Breast epithelium (tissue), 3 donors: ENCODE measurements at regions not wholly inside any gene's neighbourhood (a gene's known extent, or its start where the extent isn't known, plus 50 kb on each side); places are given as distances from the start of the nearest gene placed in this dataset.

Experiments used
- POLR2A ChIP-seq: fragments of 450-650 bp; IDR thresholded peaks from one replicate; pipeline ENCODE4 v1.6.1; 2016; ENCODE audit warnings: antibody characterized with exemption, mild to moderate bottlenecking, moderate library complexity
- TF ChIP-seq, protein P1 (sequence below), 3 donors: fragments of 450-650 bp; IDR thresholded peaks; one replicate each; pipeline ENCODE4 v1.5.1; 2016 to 2017; ENCODE audit warnings: antibody characterized with exemption in 3 of 3, mild to moderate bottlenecking in 3 of 3, moderate library complexity in 3 of 3

DNA sequence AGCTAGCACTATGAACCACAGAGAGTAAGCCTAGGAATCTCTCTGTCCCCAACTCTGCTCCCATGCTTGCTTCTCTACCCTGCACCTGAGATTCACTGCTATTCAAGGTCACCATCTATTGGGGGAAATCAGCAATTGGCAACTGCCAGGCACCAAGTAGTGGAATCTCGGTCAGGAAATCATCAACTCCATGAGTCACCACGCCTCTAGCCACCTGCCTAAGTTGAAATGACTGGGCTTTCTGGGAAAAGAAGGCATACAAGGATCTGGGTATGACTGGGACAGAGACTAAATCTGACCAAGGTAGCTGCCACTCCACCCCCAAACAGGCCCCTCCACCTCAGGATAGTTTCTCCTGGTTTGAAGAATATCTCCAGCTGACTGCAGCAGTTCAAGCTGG lies 464.1 kb upstream of the CBLB start:
- TF ChIP-seq, protein P1, sequence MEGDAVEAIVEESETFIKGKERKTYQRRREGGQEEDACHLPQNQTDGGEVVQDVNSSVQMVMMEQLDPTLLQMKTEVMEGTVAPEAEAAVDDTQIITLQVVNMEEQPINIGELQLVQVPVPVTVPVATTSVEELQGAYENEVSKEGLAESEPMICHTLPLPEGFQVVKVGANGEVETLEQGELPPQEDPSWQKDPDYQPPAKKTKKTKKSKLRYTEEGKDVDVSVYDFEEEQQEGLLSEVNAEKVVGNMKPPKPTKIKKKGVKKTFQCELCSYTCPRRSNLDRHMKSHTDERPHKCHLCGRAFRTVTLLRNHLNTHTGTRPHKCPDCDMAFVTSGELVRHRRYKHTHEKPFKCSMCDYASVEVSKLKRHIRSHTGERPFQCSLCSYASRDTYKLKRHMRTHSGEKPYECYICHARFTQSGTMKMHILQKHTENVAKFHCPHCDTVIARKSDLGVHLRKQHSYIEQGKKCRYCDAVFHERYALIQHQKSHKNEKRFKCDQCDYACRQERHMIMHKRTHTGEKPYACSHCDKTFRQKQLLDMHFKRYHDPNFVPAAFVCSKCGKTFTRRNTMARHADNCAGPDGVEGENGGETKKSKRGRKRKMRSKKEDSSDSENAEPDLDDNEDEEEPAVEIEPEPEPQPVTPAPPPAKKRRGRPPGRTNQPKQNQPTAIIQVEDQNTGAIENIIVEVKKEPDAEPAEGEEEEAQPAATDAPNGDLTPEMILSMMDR (IDR thresholded peaks at IDR 0.05), result no peak
- TF ChIP-seq POLR2A, result no peak
